PFSK-1 (cell line): ENCODE measurements at regions not wholly inside any gene's neighbourhood (a gene's known extent, or its start where the extent isn't known, plus 50 kb on each side); places are given as distances from the start of the nearest gene placed in this dataset.

Source experiments
- FOXP2 ChIP-seq: optimal IDR thresholded peaks from 2 replicates; pipeline ENCODE3; 2011; ENCODE audit warnings: borderline replicate concordance, control low read depth, inconsistent platforms; ENCODE audit not compliant: insufficient read depth; ENCODE audit errors: extremely low read length, extremely low read depth
- POLR2AphosphoS5 ChIP-seq: IDR thresholded peaks from 2 replicates; pipeline ENCODE4 v1.6.1; 2012; ENCODE audit warnings: low read depth, mild to moderate bottlenecking, control low read depth, low read length, moderate library complexity
- REST ChIP-seq, 2 experiments: IDR thresholded peaks; 2 replicates each; pipeline versions ENCODE4 v1.6.1 to v1.8.0; 2011 to 2012; ENCODE audit warnings: low read depth in 2 of 2, low read length in 2 of 2, control low read depth in 1 of 2, inconsistent platforms in 1 of 2, mild to moderate bottlenecking in 1 of 2, moderate library complexity in 1 of 2; ENCODE audit not compliant: insufficient read depth in 1 of 2
- SIN3A ChIP-seq: IDR thresholded peaks from 2 replicates; pipeline ENCODE4 v1.6.1; 2012; ENCODE audit warnings: mild to moderate bottlenecking, low read length, moderate library complexity, borderline replicate concordance; ENCODE audit not compliant: insufficient read depth
- TAF1 ChIP-seq: IDR thresholded peaks from 2 replicates; pipeline ENCODE4 v1.6.1; 2012; ENCODE audit warnings: low read length, control low read depth, borderline replicate concordance; ENCODE audit not compliant: insufficient read depth

DNA sequence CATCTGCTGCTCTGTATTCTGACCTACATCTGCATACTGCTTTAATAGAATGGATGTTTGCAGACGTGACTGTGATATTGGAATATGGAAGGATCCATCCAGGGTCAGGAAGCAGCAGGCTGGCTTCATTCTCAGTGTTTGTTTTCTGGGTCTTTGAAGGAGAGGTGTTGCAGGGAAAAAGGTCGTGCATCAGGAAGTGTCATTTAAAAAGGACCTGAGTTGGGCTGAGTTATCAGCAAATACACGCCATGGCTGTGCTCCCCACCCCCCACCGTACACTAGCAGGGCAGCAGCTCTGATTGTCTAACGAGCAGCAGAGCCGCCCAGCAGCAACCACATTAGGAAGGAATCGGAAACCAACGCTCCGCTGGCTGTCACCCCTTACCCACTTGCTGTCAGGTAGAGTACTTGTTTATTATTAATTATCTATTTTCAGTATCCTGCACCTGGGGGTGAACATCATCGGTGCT lies 63.1 kb upstream of the STEAP1B start:
- no peak for TF ChIP-seq SIN3A
- TF ChIP-seq TAF1: no peak
- no peak for TF ChIP-seq POLR2AphosphoS5
- no peak for TF ChIP-seq FOXP2
- TF ChIP-seq REST (IDR thresholded peaks at IDR 0.05; ENCODE audit: insufficient read depth in 1 of 2, low read depth in 2 of 2, low read length in 2 of 2): no peak

DNA sequence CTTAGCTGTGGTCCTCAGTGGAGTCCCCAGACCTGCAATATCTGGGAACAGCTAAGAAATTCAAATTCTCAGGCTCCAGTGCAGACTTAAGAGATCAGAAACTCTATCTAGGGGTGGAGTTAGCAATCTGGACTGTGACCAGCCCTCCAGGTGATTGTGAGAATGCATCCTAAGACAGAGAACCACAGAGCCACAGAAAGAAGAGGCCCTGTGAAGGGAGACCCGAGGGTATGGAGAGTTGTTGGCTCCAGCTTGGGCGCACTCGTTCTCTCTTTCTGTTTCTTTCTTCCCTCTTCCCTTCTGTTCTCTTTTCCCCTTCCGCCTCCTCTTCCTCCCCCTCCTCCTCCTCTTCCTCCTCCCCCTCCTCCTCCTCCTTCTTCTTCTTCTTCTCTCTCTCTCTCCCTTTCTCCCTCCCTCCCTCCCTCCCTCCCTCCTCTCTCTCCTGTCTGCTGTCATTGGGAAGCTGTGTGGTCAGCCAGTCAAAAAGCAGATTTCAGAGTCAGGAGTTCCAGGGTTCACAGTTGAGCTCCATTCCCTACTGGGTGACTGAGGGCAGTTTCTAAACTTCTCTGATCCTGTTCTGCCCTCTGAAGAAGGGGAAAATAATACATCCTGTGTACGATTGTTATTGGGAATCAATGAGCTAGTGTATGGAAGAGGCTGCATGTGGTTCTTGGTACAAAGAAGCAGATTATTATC lies 62.1 kb upstream of the STEAP1B start:
- no peak for TF ChIP-seq POLR2AphosphoS5
- no peak for TF ChIP-seq FOXP2

DNA sequence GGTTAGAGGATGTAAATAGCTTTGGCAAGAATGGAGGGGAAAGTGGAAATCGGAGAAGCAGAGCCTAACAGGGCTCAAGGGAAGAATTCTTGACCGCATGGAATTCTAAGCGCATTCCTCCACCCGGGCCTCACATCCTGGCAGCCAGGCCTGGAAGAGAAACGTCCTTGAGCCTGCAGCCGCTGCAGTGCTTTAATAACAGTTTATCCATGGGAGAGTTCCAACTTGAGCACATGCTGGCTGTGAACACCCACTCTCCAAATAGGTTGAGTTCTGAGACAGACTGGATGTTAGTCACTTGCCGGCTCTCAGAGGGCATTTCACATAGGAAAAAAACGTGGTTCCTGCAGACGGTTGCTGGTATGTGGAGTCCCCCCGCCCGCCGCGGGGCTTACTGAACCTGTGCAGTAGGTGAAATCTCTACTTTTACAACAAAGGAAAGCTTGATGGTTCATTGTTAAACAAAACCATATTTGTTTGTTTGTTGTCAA lies 61.4 kb upstream of the STEAP1B start:
- TF ChIP-seq TAF1 (no peak), POLR2AphosphoS5 (no peak), REST (IDR thresholded peaks at IDR 0.05; ENCODE audit: insufficient read depth in 1 of 2, low read depth in 2 of 2, low read length in 2 of 2) (no peak), FOXP2 (no peak), SIN3A (no peak)

GRCh38 chr7:22559829-22560489 lies 60.0 kb upstream of the STEAP1B start:
- no peak for TF ChIP-seq REST (IDR thresholded peaks at IDR 0.05; ENCODE audit: insufficient read depth in 1 of 2, low read depth in 2 of 2, low read length in 2 of 2)
- 0 out of 2 replicates have a peak, but pooled peaks have one; percentile 41 for TF ChIP-seq SIN3A

GRCh38 chr7:22557167-22557566 lies 57.2 kb upstream of the STEAP1B start:
- TF ChIP-seq REST (IDR thresholded peaks at IDR 0.05; ENCODE audit: insufficient read depth in 1 of 2, low read depth in 2 of 2, low read length in 2 of 2): no peak
- TF ChIP-seq SIN3A: no peak
- TF ChIP-seq FOXP2: no peak
- no peak for TF ChIP-seq POLR2AphosphoS5
- no peak for TF ChIP-seq TAF1
